BJ (cell line): ENCODE measurements at regions not wholly inside any gene's neighbourhood (a gene's known extent, or its start where the extent isn't known, plus 50 kb on each side); places are given as distances from the start of the nearest gene placed in this dataset.

Experiments
- CTCF ChIA-PET: fragments of 350-600 bp; formaldehyde crosslinking; extraction: SDS; loops from one replicate; lab custom pipeline; 2021; ENCODE audit warnings: antibody characterized with exemption, inconsistent platforms; lab: Yijun Ruan, JAX
- POLR2A ChIA-PET: fragments of 300-600 bp; sonication (Branson Sonifier 250); formaldehyde crosslinking; extraction: SDS; loops from one replicate; lab custom pipeline; 2021; ENCODE audit warnings: antibody characterized with exemption; lab: Charles Lee
- DNase-seq: peaks from one replicate; pipeline ENCODE4 v3.0.0-alpha.2; 2011; ENCODE audit warnings: low read depth
- H3K27me3 ChIP-seq: 2 replicates; pipeline ENCODE4 v1.6.0; 2011; ENCODE audit warnings: low read length; ENCODE audit not compliant: control insufficient read depth, insufficient read depth
- H3K36me3 ChIP-seq: 2 replicates; pipeline ENCODE4 v1.5.1; 2011; ENCODE audit warnings: low read length; ENCODE audit not compliant: control insufficient read depth, insufficient read depth
- H3K4me3 ChIP-seq: 2 replicates; pipeline ENCODE4 v1.5.1; 2011; ENCODE audit warnings: low read depth, mild to moderate bottlenecking, control low read depth, low read length
- TF ChIP-seq, protein P1 (sequence below): IDR thresholded peaks from 2 replicates; pipeline ENCODE4 v1.5.1; 2011; ENCODE audit warnings: low read depth, mild to moderate bottlenecking, control low read depth, inconsistent platforms, low read length, moderate library complexity; ENCODE audit not compliant: insufficient read depth

DNA sequence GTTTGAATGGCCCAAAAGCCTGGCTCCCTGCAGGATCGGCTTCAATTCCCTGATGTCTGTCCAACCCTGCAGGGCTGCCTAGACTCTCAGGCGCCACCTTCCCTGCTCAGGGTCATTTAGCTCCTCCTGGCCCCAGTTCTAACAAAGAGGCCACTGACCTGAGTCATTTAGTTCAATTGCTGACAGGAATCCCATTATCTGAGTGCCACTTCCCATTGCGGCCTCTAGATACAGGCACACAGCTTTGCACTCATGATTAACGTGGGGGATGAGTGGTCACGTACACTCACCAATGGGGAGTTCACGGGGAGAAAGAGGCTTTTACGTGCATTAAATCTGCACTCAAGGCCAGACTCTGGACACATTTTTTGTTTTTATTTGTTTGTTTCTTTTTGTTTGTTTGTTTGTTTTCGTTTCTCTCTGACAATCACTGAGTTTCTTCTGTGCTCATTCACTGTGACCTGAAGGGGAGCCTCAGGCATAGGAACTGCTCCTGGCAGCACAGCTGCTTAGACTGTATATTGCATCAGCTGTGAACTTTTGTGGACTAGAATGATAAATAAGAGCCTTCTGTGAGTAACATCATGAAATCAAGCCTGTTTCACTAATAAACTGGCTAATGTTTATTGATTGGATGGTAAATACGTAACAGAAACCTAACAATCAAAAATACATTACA, 118.9 kb upstream of the CTNNA2 start:
- TF ChIP-seq, protein P1, sequence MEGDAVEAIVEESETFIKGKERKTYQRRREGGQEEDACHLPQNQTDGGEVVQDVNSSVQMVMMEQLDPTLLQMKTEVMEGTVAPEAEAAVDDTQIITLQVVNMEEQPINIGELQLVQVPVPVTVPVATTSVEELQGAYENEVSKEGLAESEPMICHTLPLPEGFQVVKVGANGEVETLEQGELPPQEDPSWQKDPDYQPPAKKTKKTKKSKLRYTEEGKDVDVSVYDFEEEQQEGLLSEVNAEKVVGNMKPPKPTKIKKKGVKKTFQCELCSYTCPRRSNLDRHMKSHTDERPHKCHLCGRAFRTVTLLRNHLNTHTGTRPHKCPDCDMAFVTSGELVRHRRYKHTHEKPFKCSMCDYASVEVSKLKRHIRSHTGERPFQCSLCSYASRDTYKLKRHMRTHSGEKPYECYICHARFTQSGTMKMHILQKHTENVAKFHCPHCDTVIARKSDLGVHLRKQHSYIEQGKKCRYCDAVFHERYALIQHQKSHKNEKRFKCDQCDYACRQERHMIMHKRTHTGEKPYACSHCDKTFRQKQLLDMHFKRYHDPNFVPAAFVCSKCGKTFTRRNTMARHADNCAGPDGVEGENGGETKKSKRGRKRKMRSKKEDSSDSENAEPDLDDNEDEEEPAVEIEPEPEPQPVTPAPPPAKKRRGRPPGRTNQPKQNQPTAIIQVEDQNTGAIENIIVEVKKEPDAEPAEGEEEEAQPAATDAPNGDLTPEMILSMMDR: no peak
- no peaks in the 10 kb centered on the region for H3K27me3 ChIP-seq
- ChIA-PET POLR2A (no interaction called here), CTCF (no interaction called here)
- no peak overlapping the region for H3K4me3 ChIP-seq
- H3K36me3 ChIP-seq: no peaks in the 10 kb centered on the region
- DNase-seq: no peak

DNA sequence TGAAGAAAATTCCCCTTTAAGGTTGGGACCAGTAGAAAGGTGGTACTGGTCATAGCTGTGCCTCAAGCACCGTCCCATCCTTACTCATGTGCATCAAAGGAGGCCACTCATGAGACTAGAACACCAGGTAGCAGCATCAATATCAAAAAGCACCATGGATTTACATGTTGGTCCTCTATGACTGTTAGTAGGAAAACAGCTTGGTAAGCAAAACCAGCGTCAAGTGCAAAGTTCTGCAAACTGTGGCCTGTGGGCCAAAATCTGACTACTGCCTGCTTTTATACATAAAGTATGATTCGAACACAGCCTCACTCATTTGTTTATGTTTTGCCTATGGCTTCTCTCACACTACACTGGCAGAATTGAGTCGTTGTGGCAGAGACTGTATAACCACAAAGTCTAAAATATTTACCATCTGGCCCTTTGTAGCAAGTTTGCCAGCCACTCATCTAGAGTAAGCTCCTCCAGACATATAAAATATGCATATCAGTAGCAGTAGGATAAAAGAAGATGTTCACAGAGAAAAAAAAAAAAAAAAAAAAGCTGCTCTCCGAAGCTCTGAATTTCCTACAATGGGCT, 119.7 kb upstream of the CTNNA2 start:
- POLR2A ChIA-PET: no interaction called here
- Histone ChIP-seq H3K4me3 (no peak overlapping the region), H3K27me3 (no peaks in the 10 kb centered on the region), H3K36me3 (no peaks in the 10 kb centered on the region)
- TF ChIP-seq, protein P1: no peak
- CTCF ChIA-PET: no interaction called here
- no peak for DNase-seq

DNA sequence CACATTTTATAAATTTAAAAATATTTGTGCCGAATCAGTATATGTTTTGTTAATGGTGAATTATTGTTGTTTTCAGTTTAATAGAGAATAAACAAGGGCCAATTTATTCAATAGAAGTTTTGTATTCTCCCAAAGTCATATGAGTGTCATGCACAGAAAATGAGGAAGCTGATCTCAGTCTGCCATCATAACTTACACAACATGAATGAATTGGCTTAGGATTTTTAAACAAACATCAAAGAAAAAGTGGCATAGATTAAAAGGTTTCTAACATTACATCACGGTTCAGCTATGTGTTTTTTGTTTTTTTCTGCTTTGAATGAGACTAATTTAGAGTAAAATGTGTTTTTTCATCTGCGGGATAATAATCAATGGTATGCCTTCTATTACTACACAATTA, 123.4 kb upstream of the CTNNA2 start:
- no peak for DNase-seq
- Histone ChIP-seq H3K4me3 (no peak overlapping the region), H3K36me3 (no peaks in the 10 kb centered on the region), H3K27me3 (no peaks in the 10 kb centered on the region)
- ChIA-PET CTCF (no interaction called here), POLR2A (no interaction called here)
- TF ChIP-seq, protein P1: no peak

DNA sequence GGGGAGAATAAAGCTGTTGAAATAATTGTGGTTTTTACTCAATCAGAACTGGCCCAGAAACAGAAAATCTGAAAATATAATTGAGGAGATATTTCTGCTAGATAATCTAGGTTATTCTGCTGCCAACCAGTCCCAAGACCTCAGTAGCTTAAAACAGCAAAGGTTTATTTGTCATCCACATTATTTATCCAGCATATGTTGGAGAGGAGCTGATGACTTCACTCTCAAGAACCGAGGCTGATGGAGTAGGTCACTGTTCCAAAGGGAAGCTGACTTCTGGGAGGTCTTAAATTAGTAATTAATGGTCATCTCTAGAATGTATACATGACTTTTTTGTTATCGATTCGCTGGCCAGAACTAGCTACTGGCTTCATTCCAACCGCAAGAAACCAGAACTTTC, 124.8 kb upstream of the CTNNA2 start:
- Histone ChIP-seq H3K27me3 (no peaks in the 10 kb centered on the region), H3K4me3 (no peak overlapping the region), H3K36me3 (no peaks in the 10 kb centered on the region)
- ChIA-PET CTCF (no interaction called here), POLR2A (no interaction called here)
- TF ChIP-seq, protein P1: no peak
- no peak for DNase-seq

DNA sequence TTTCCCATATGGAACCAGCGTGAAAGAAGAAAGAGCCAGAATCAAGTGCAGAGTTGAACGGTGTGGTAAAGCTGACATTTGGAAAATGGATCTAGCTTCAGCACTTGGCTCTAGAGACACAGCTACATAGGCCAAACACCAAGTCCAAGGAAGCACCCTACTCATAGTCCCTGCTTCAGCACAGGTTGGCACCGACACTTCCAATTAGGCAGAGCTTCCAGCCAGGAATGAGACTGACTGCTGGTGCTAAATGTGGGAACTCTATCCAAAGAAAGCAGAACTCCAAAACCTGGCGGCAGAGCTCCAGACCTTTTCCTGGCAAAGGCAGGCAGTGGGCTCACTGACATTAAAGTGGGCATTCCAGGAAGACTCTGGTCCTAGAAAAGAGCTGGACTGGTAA, 125.4 kb upstream of the CTNNA2 start:
- POLR2A ChIA-PET: no interaction called here
- Histone ChIP-seq H3K4me3 (no peak overlapping the region), H3K27me3 (no peaks in the 10 kb centered on the region), H3K36me3 (no peaks in the 10 kb centered on the region)
- CTCF ChIA-PET: no interaction called here
- TF ChIP-seq, protein P1: no peak
- DNase-seq: no peak
